ENCODE measurements at regions not wholly inside any gene's neighbourhood (a gene's known extent, or its start where the extent isn't known, plus 50 kb on each side); places are given as distances from the start of the nearest gene placed in this dataset.

- Histone ChIP-seq H3K36me3 (ENCODE audit: low read depth, missing control alignments) (no peaks in the 10 kb centered on the region), H3K27ac (no peak overlapping the region), H3K9me3 (no peaks in the 10 kb centered on the region), H3K27me3 (no peaks in the 10 kb centered on the region), H3K4me3 (no peak overlapping the region), H3K4me1 (no peaks in the 10 kb centered on the region)
- intact Hi-C loops (cut with DNase I; ENCODE audit: low total_unique reads): no loop called here
- no peak for DNase-seq
- WGBS, 2 donors: 88 to 100% methylated on average over 1 of the region's 1 CpG
- no peak for TF ChIP-seq POLR2A (IDR thresholded peaks at IDR 0.05)
- TF ChIP-seq CTCF (IDR thresholded peaks at IDR 0.05): no peak
These were observed 341.7 kb upstream of the CADM1 start for GRCh38 chr11:115845872-115846271.

- WGBS, 2 donors: 73 to 77% methylated on average over 3 of the region's 3 CpGs
- Histone ChIP-seq H3K9me3 (no peaks in the 10 kb centered on the region), H3K27ac (no peak overlapping the region), H3K27me3 (no peaks in the 10 kb centered on the region), H3K4me3 (no peak overlapping the region), H3K4me1 (no peaks in the 10 kb centered on the region), H3K36me3 (ENCODE audit: low read depth, missing control alignments) (no peaks in the 10 kb centered on the region)
- DNase-seq: no peak
- TF ChIP-seq POLR2A (IDR thresholded peaks at IDR 0.05) (no peak), CTCF (IDR thresholded peaks at IDR 0.05) (no peak)
- intact Hi-C loops (cut with DNase I; ENCODE audit: low total_unique reads): no loop called here
These were observed 339.5 kb upstream of the CADM1 start for GRCh38 chr11:115843685-115844084.

GRCh38 chr11:115843111-115843510 lies 338.9 kb upstream of the CADM1 start:
- intact Hi-C loops (cut with DNase I; ENCODE audit: low total_unique reads): no loop called here
- Histone ChIP-seq H3K4me1 (no peaks in the 10 kb centered on the region), H3K27me3 (no peaks in the 10 kb centered on the region), H3K4me3 (no peak overlapping the region), H3K9me3 (no peaks in the 10 kb centered on the region), H3K36me3 (ENCODE audit: low read depth, missing control alignments) (no peaks in the 10 kb centered on the region), H3K27ac (no peak overlapping the region)
- no peak for DNase-seq
- TF ChIP-seq CTCF (IDR thresholded peaks at IDR 0.05): no peak
- TF ChIP-seq POLR2A (IDR thresholded peaks at IDR 0.05): no peak
- 60 to 78% methylated on average over 1 of the region's 1 CpG for WGBS, 2 donors

GRCh38 chr11:115820026-115820425 lies 315.8 kb upstream of the CADM1 start:
- no peaks in the 10 kb centered on the region for H3K36me3 ChIP-seq (ENCODE audit: low read depth, missing control alignments)
- H3K27me3 ChIP-seq: no peaks in the 10 kb centered on the region
- no peaks in the 10 kb centered on the region for H3K4me1 ChIP-seq
- no peak overlapping the region for H3K4me3 ChIP-seq
- WGBS, 2 donors: 88 to 89% methylated on average over 1 of the region's 1 CpG
- H3K27ac ChIP-seq: no peak overlapping the region
- TF ChIP-seq CTCF (IDR thresholded peaks at IDR 0.05): no peak
- TF ChIP-seq POLR2A (IDR thresholded peaks at IDR 0.05): no peak
- no peaks in the 10 kb centered on the region for H3K9me3 ChIP-seq
- DNase-seq: no peak
- intact Hi-C loops (cut with DNase I; ENCODE audit: low total_unique reads): no loop called here

GRCh38 chr11:115819014-115819413 lies 314.8 kb upstream of the CADM1 start:
- H3K36me3 ChIP-seq (ENCODE audit: low read depth, missing control alignments): no peaks in the 10 kb centered on the region
- no peaks in the 10 kb centered on the region for H3K27me3 ChIP-seq
- H3K9me3 ChIP-seq: no peaks in the 10 kb centered on the region
- DNase-seq: no peak
- no peak overlapping the region for H3K4me3 ChIP-seq
- no peak overlapping the region for H3K27ac ChIP-seq
- TF ChIP-seq CTCF (IDR thresholded peaks at IDR 0.05): no peak
- no peak for TF ChIP-seq POLR2A (IDR thresholded peaks at IDR 0.05)
- no peaks in the 10 kb centered on the region for H3K4me1 ChIP-seq
- 88 to 93% methylated on average over 3 of the region's 3 CpGs for WGBS, 2 donors
- intact Hi-C loops (cut with DNase I; ENCODE audit: low total_unique reads): no loop called here
